GM19397 (cell line): ENCODE measurements at regions not wholly inside any gene's neighbourhood (a gene's known extent, or its start where the extent isn't known, plus 50 kb on each side); places are given as distances from the start of the nearest gene placed in this dataset.
"Not testable (repeated sequence)": the region's sequence is repeated elsewhere in the genome, so short reads cannot be mapped to it uniquely, and the experiment has no call there.

ENCODE experiments used
- ATAC-seq: cut with Tn5 transposase; IDR thresholded peaks from one replicate; pipeline ENCODE4 v1.9.1; 2021; ENCODE audit warnings: mild to moderate bottlenecking, moderate library complexity; ENCODE audit not compliant: unreplicated experiment

- ATAC-seq: no peak
Observed at GRCh38 chr14:84856751-84857534, 673.0 kb upstream of the FLRT2 start.

- no peak for ATAC-seq
Observed at GRCh38 chr14:84857571-84857970, 672.4 kb upstream of the FLRT2 start.

GRCh38 chr14:84859116-84859515 is 670.8 kb upstream of the FLRT2 start:
- ATAC-seq: no peak

GRCh38 chr14:84864548-84865271 is 665.2 kb upstream of the FLRT2 start:
- ATAC-seq: no peak

- no peak for ATAC-seq
Observed at GRCh38 chr14:84871734-84872133, 658.2 kb upstream of the FLRT2 start.

GRCh38 chr14:84874436-84874835 is 655.5 kb upstream of the FLRT2 start:
- no peak for ATAC-seq

GRCh38 chr14:84877061-84877460 is 652.9 kb upstream of the FLRT2 start:
- no peak for ATAC-seq

GRCh38 chr14:84882830-84883229 is 647.1 kb upstream of the FLRT2 start:
- ATAC-seq: no peak

GRCh38 chr14:84885061-84885460 is 644.9 kb upstream of the FLRT2 start:
- ATAC-seq: no peak

GRCh38 chr14:84891404-84891803 is 638.5 kb upstream of the FLRT2 start:
- ATAC-seq: no peak

- no peak for ATAC-seq
Observed at GRCh38 chr14:84894254-84894653, 635.7 kb upstream of the FLRT2 start.

- no peak for ATAC-seq
Observed at GRCh38 chr14:84922370-84922769, 607.6 kb upstream of the FLRT2 start.

GRCh38 chr14:84926656-84927055 is 603.3 kb upstream of the FLRT2 start:
- ATAC-seq: no peak

- ATAC-seq: no peak
Observed at GRCh38 chr14:84927096-84927827, 602.7 kb upstream of the FLRT2 start.

- no peak for ATAC-seq
Observed at GRCh38 chr14:84929086-84929485, 600.9 kb upstream of the FLRT2 start.

- no peak for ATAC-seq
Observed at GRCh38 chr14:84929834-84930233, 600.1 kb upstream of the FLRT2 start.

GRCh38 chr14:84937016-84937415 is 592.9 kb upstream of the FLRT2 start:
- ATAC-seq: no peak

- ATAC-seq: no peak
Observed at GRCh38 chr14:84937449-84937848, 592.5 kb upstream of the FLRT2 start.

- not testable (repeated sequence) for ATAC-seq
Observed at GRCh38 chr14:84944901-84945300, 585.0 kb upstream of the FLRT2 start.

- ATAC-seq: no peak
Observed at GRCh38 chr14:84959851-84960520, 570.0 kb upstream of the FLRT2 start.

GRCh38 chr14:84961637-84962036 is 568.3 kb upstream of the FLRT2 start:
- ATAC-seq: no peak
